Kidney (tissue), 13 donors: ENCODE measurements at regions not wholly inside any gene's neighbourhood (a gene's known extent, or its start where the extent isn't known, plus 50 kb on each side); places are given as distances from the start of the nearest gene placed in this dataset.

Experiments
- DNase-seq, 5 donors: peaks; one replicate each; pipeline ENCODE4 v3.0.0-alpha.2; 2013 to 2020
- FAIRE-seq: peaks from 2 replicates; lab custom pipeline; 2012; peaks lifted over from hg19 to GRCh38; lab: Jason Lieb, UNC
- H3K27ac ChIP-seq, 2 donors: one replicate each; pipeline ENCODE4 v1.7.0; 2013; ENCODE audit warnings: low read depth in 2 of 2, low read length in 2 of 2, inconsistent platforms in 1 of 2
- H3K27me3 ChIP-seq: one replicate; pipeline ENCODE4 v1.7.1; 2013; ENCODE audit warnings: low read length, inconsistent platforms; ENCODE audit not compliant: control insufficient read depth, insufficient read depth
- H3K36me3 ChIP-seq, 3 donors: one replicate each; pipeline versions ENCODE4 v1.7.0 to v1.7.1; 2013; ENCODE audit warnings: low read length in 3 of 3, control low read depth in 1 of 3, inconsistent platforms in 1 of 3; ENCODE audit not compliant: insufficient read depth in 3 of 3, control insufficient read depth in 2 of 3
- H3K4me1 ChIP-seq, 3 donors: one replicate each; pipeline versions ENCODE4 v1.7.0 to v1.7.1; 2013; ENCODE audit warnings: low read length in 3 of 3, inconsistent platforms in 1 of 3, low read depth in 1 of 3; ENCODE audit not compliant: control insufficient read depth in 2 of 3, insufficient read depth in 2 of 3
- H3K4me3 ChIP-seq, 3 donors: one replicate each; pipeline versions ENCODE4 v1.7.0 to v1.8.1; 2013; ENCODE audit warnings: low read length in 3 of 3, control low read depth in 1 of 3, inconsistent platforms in 1 of 3
- H3K9ac ChIP-seq, 3 donors: one replicate each; pipeline versions ENCODE4 v1.7.0 to v1.7.1; 2013; ENCODE audit warnings: low read length in 3 of 3, control low read depth in 1 of 3, inconsistent platforms in 1 of 3
- H3K9me3 ChIP-seq, 3 donors: one replicate each; pipeline versions ENCODE4 v1.7.0 to v1.7.1; 2013; ENCODE audit warnings: low read length in 3 of 3, control low read depth in 1 of 3, inconsistent platforms in 1 of 3; ENCODE audit not compliant: control insufficient read depth in 2 of 3, insufficient read depth in 1 of 3
- intact Hi-C: fragments of 100-400 bp; cut with DNase I; formaldehyde crosslinking; loops from one replicate; pipeline ENCODE4 v1.11.1; 2022
- TF ChIP-seq, protein P1 (sequence below): IDR thresholded peaks from 3 replicates; pipeline ENCODE4 v1.5.1; 2012; ENCODE audit warnings: mild to moderate bottlenecking, moderate library complexity, borderline replicate concordance; ENCODE audit not compliant: insufficient read depth; ENCODE audit errors: extremely low read depth
- donor health status: control.
- donor health status: control.
- donor health status: control.
- donor health status: control.
- donor health status: control.
- donor health status: DM: yes; HTN: yes; CAD: no.
- donor health status: Normal renal cell carcinoma (clear cell type).

DNA sequence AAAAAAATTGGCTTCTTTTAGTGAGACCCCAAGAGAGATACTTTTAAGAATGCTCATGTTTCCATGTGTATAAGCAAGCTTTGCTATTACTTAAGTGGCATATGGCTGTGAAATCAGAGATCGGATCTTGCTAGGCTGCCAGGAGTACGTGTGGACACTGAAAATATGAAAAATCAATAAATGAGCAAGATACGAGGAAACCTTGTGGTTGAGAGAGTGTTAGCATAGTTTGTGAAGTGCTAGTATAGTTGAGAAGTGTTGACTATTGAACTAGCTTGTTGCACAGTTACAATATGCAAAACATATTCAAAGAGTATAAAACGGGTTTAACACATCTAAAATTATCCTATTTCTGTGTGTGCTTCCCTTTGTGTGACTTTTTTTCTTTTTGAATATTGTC lies 230.9 kb upstream of the NOVA1 start:
- no peak overlapping the region for H3K4me3 ChIP-seq
- H3K4me1 ChIP-seq, result no peaks in the 10 kb centered on the region
- no peak overlapping the region for H3K9ac ChIP-seq
- FAIRE-seq, result no peak
- intact Hi-C loops, result loop anchor here (10.0 kb wide), 1 partner anchor 56 kb away; no protein-coding TSS in a partner anchor
- H3K9me3 ChIP-seq, result no peaks in the 10 kb centered on the region
- TF ChIP-seq, protein P1, sequence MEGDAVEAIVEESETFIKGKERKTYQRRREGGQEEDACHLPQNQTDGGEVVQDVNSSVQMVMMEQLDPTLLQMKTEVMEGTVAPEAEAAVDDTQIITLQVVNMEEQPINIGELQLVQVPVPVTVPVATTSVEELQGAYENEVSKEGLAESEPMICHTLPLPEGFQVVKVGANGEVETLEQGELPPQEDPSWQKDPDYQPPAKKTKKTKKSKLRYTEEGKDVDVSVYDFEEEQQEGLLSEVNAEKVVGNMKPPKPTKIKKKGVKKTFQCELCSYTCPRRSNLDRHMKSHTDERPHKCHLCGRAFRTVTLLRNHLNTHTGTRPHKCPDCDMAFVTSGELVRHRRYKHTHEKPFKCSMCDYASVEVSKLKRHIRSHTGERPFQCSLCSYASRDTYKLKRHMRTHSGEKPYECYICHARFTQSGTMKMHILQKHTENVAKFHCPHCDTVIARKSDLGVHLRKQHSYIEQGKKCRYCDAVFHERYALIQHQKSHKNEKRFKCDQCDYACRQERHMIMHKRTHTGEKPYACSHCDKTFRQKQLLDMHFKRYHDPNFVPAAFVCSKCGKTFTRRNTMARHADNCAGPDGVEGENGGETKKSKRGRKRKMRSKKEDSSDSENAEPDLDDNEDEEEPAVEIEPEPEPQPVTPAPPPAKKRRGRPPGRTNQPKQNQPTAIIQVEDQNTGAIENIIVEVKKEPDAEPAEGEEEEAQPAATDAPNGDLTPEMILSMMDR, result no peak
- no peaks in the 10 kb centered on the region for H3K36me3 ChIP-seq
- H3K27me3 ChIP-seq, result no peaks in the 10 kb centered on the region
- DNase-seq, result no peak
- H3K27ac ChIP-seq, result no peak overlapping the region

DNA sequence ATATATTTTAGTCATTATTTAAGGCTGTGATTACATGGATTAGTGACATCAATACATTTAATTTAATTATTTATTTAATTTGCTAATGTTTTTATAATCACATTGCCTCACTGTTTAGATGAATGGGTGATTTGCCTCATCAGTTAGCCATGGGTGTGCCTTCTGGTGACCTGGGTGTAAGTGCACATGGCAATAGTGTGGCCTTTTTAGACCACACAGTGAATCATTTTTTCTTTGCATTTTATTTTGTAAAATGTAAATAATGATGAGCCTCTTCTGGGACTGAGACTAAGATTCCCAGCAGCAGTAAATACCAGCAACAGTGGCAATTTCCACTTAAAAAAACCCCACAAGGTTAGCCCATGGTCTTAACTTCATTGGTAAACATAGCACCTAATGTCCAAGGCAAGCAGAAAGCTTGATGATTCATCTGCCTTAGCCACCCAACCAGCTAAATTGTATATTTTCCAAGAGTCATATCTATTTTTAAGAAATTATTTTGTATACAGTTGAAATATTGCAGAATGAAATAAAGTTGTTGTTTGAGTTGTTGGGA lies 235.9 kb upstream of the NOVA1 start:
- H3K27me3 ChIP-seq, result no peaks in the 10 kb centered on the region
- intact Hi-C loops, result no loop called here
- FAIRE-seq, result no peak
- TF ChIP-seq, protein P1, result no peak
- DNase-seq, result no peak
- H3K9ac ChIP-seq, result no peak overlapping the region
- no peak overlapping the region for H3K27ac ChIP-seq
- no peaks in the 10 kb centered on the region for H3K9me3 ChIP-seq
- H3K4me3 ChIP-seq, result no peak overlapping the region
- no peaks in the 10 kb centered on the region for H3K36me3 ChIP-seq
- no peaks in the 10 kb centered on the region for H3K4me1 ChIP-seq

DNA sequence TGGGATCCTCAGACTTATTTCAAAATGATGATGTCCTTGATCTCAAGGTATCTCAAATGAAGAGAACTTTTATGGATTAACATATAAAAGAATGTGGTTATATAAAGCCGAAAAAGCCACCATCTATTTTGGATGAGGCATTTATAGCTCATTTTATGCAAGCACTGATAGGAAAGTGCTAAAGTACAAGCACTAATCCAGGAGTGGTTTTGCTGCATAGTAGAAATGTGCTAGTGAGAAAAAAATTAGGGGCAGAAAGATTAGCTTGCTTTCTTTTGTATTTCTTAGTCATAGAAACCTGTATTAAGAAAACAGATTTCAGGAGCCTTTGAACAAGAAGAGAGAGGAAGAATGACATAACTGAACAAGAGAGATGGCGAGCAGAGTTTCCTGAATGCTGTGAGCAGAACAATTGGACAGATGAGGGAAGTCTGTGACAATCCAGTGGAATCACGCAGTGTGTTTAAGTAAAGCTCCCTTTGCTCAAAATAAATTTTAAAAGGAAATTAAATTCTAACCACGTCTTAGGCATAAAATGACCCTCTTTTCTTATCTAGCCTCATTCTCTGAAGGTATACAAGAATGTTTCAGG lies 238.2 kb upstream of the NOVA1 start:
- FAIRE-seq (no peak), DNase-seq (no peak)
- Histone ChIP-seq H3K27me3 (no peaks in the 10 kb centered on the region), H3K4me3 (no peak overlapping the region), H3K9me3 (no peaks in the 10 kb centered on the region), H3K4me1 (no peaks in the 10 kb centered on the region), H3K36me3 (no peaks in the 10 kb centered on the region), H3K27ac (no peak overlapping the region), H3K9ac (no peak overlapping the region)
- TF ChIP-seq, protein P1, result no peak
- intact Hi-C loops, result no loop called here
